ENCODE measurements at regions not wholly inside any gene's neighbourhood (a gene's known extent, or its start where the extent isn't known, plus 50 kb on each side); places are given as distances from the start of the nearest gene placed in this dataset.

DNA sequence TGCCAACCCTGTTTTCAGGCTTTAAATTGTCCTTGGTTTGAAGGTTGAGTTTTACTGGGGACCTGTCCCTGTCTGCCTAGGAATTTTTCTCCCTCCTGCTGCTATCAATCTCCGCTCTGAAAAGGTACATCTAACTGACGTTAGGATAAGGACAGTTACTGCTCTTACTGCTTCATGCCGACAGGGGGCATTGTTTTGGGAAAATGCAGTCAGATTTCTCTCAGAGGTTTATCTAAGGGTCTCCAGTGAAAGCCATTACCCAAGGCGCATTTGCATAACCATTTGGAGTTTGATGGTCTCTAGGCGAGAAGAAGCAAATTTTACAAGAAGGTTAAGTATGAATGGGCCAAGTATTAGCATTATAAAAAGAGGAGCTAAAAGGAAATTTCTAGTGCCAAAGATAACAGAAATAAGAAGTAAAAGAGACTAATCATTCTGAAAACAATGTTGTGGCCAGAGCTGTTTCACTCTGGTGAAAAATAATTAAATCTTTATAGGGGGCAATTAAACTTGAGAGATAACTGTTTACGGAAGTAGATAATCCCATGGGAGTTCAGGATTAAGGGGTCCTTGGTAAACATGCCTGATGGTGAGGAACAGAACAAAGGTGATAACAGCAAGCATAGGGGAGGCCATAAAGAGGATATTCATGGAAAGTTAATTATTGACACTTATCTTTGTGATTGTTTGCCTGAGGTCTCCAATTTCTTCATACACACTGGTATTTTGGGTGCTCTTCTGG lies 605.0 kb downstream of the MTRR start:
- DNase-seq (ENCODE audit: low read depth): no peak

GRCh38 chr5:8474569-8474930 lies 605.6 kb downstream of the MTRR start:
- no peak for DNase-seq (ENCODE audit: low read depth)

DNA sequence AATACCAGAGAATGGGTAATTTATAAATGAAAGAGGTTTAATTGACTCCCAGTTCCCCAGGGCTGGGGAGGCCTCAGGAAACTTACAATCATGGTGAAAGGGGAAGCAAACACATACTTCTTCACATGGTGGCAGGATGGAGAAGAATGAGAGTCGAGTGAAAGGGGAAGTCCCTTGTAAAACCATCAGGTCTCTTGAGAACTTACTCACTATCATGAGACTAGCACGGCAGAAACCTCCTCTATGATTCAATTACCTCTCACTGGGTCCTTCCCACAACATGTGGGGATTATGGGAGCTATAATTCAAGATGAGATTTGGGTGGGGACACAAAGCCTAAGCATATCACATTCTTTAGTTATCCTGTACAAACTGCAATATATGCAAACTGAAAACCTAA lies 609.4 kb downstream of the MTRR start:
- DNase-seq (ENCODE audit: low read depth): no peak

DNA sequence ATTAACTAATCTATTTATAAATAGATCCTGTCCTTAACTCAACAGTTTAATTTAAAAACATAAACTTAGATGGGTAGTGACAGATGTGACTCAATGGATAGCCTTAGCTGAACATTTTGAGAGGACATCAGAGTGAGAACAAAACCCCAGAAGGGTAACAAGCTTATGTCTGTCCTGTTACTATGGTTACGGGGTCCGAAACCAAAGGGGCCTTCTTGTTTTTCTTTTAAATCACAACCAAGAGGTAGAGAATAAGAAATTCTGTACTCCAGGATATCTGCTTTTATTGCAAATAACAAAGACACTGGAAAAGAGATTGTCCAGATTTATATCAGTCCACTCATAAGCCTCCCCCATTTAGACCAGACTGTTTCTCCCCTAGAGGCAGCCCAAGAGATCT lies 612.1 kb downstream of the MTRR start:
- DNase-seq (ENCODE audit: low read depth): no peak

- DNase-seq (ENCODE audit: low read depth): no peak
These were observed 622.3 kb downstream of the MTRR start for GRCh38 chr5:8491254-8491653.

DNA sequence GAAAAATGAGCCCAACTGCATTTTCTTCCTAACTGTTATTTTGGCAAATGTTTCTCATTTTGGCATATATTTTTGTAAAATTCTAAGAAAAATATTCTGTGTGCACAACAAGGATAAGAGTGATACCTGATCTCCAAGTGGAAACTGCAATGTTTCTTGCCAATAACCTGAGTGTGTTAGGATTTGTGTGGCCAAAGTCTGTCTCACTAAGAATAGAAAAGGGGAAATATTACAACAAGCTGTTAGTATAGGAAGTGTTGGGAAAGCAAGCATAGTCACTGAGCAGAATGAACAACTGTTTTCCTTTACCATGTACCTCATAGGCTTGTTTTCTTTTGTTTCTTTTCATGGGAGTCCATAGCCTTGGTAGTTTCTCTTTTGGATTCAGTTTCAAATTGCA lies 624.2 kb downstream of the MTRR start:
- no peak for DNase-seq (ENCODE audit: low read depth)

- no peak for DNase-seq (ENCODE audit: low read depth)
These were observed 631.5 kb downstream of the MTRR start for GRCh38 chr5:8500426-8500825.

GRCh38 chr5:8505196-8505595 lies 636.2 kb downstream of the MTRR start:
- DNase-seq (ENCODE audit: low read depth): no peak

- DNase-seq (ENCODE audit: low read depth): no peak
These were observed 639.3 kb downstream of the MTRR start for GRCh38 chr5:8508231-8508630.

GRCh38 chr5:8516356-8516755 lies 647.4 kb downstream of the MTRR start:
- no peak for DNase-seq (ENCODE audit: low read depth)

- DNase-seq (ENCODE audit: low read depth): no peak
These were observed 648.5 kb downstream of the MTRR start for GRCh38 chr5:8517456-8517855.

DNA sequence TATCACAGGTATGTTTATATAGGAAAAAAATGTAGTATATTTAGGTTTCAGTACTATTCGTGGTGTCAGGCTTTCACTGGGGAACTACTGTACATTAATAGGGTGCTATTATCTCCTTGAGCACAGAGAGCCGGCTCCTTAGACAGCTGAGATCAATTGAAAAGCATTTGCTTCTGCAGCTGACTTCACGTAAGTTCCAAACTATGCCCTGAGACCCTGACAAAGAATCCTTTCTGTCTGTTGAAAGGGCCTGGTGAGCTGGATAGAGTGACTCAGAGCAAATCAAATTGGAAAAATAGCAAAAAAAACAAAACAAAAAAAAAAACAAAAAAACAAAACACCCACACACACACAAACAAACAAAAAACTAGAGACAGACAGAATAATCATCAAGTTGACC lies 652.0 kb downstream of the MTRR start:
- DNase-seq (ENCODE audit: low read depth): no peak

DNA sequence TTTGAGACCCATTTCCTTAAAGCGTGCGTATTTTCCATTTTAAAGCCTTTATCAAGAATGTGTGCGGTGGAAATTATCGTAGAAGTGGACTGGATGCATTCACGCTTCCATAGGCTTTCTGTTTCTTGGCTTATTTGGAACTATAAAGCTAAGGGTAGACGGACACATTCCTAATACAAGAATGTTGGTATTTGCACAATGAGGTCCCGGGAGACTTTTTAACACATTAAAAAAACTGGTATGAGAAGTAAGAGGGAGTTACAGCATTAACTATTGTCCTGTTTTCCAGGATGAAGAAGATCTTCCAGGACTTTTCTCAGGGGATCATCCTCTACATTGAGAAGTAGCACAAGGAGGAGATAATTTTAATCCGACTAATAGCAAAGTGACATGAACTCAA lies 653.0 kb downstream of the MTRR start:
- DNase-seq (ENCODE audit: low read depth): no peak

DNA sequence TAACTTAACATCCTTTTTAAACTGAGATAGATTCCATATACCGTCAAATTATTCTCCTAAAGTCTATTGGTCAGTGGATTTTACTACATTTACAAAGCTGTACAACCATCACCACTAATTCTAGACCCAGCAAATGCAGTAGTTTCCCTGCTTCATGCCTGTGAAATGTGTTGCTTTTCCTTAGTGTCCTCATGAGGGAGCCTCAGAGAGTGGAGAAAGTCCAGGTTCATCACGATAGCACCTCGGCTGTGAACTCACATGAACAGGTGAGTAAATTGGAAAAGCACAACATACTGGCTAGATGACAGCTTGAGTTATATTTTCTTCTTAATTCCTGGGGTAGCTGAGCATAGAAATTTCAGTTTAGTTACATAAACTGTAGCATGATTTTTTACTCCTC lies 653.7 kb downstream of the MTRR start:
- DNase-seq (ENCODE audit: low read depth): no peak

DNA sequence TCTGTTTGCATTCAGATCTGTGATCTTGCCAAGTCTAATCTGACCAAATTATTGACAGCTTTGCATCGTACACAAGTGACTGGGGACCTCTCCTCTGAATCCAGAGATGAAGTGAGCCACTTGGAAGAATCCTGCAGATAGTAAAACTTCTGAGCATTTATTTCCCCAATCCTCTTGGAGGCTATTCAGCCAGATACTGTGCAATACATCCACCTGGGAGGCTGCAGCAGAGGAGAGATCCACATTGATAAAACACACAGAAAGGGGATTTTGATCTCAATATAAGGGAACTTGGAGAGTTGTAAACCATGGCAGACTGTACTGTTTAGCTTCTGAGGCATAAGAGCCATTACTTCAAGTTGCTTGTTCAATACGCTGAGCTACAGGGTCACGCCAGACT lies 654.6 kb downstream of the MTRR start:
- DNase-seq (ENCODE audit: low read depth): no peak

DNA sequence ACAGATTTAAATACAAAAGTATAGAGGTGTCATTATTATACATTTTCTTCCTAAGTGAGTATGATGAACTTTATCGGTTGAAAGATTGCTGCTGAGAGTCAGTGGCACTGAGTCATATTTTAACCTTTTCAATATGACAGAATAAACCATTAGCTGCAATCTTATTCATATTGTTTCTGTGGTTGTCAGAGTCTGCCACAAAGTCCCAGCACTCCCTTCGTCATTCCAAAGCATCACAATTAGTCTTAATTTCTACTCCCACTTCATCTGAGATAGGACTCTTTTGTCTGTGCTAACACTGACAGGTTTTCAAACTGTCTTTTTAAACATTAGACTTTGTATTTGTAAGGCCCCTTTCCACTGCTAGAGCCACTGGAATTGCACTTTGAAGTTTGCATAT lies 656.9 kb downstream of the MTRR start:
- DNase-seq (ENCODE audit: low read depth): no peak

- DNase-seq (ENCODE audit: low read depth): no peak
These were observed 659.2 kb downstream of the MTRR start for GRCh38 chr5:8528106-8528505.

GRCh38 chr5:8538821-8539220 lies 669.9 kb downstream of the MTRR start:
- DNase-seq (ENCODE audit: low read depth): no peak

DNA sequence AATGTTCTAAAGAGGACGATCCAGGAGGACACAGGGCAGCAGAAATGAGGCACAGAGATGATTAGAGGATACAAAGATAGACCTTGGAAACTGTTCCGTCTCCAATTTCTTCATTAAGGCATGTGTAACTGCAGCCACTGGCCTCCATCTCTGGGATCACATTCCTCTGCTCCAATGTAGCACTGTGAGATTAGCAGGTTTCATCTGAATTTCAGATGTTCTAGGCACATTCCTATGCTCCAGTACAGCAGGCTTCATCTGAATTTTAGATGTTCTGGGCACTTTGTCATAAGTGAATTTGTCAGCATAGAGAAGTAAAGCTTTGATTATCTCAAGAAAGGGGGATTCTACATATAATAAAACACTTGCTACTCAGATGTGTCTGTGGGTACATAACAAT lies 671.4 kb downstream of the MTRR start:
- no peak for DNase-seq (ENCODE audit: low read depth)

DNA sequence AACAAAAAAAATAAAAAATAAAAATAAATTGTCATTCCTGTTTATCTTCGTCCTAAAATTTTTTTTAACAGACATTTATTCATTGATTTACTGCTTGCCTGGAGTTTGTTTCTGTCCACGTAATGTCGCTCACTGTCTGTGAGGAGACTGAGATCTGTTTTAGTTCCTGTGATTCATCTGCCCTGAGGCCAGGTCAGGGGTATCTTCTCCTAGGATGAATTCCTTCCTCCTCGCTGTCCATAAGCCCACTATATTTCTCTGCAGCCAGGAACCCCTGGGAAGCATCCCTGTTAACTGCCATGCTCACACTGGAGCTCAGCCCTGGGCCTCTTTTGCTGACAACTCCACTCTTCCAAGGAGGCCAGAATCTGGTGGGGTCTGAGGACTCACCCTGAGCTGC lies 682.0 kb downstream of the MTRR start:
- DNase-seq (ENCODE audit: low read depth): no peak

GRCh38 chr5:8553364-8553763 lies 684.4 kb downstream of the MTRR start:
- DNase-seq (ENCODE audit: low read depth): no peak

DNA sequence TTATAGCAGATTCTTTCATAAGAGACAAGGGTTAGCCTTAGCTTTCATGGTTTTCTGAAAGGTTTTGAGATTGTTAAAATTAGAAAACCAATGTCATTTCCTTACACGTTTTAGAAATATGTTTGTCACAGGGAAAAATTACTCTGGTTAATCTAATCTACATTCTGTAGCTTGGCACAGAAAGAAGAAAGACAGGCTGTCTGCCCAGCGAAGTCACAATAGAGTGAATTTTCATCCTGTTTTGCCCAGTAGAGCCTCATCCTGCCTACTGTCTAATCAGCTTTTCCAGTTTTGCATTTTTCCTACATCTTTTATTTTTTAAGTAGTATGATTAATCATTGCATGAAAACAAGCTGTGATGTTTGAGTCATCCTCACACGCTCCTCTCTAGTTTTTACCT lies 688.8 kb downstream of the MTRR start:
- no peak for DNase-seq (ENCODE audit: low read depth)

DNA sequence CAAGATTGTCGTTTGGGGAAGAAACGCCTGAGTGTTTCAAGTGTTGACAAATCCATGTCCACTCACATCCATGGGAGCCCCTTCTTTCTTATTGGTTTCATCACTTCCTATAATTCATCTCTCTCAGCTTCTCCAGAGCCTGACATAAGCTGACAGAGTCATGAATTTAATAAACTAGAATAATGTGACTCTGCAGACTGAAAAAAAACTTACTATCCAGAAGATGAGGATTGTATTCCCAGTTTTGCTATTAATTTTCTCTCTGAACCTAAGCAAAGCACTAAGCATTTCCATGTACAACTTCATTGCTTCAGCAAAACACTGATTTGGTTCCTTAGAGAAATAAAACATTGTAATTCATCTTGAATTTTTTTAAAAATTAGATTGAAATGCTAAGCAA lies 691.8 kb downstream of the MTRR start:
- DNase-seq (ENCODE audit: low read depth): no peak

GRCh38 chr5:8561224-8561840 lies 692.4 kb downstream of the MTRR start:
- no peak for DNase-seq (ENCODE audit: low read depth)

Measured in stimulated activated CD8-positive, alpha-beta memory T cell treated with anti-CD3 and anti-CD28 coated beads, Interleukin-7, amount 100 ng/mL, for 24 hours (primary cell).